HG03442 (cell line): ENCODE measurements at regions not wholly inside any gene's neighbourhood (a gene's known extent, or its start where the extent isn't known, plus 50 kb on each side); places are given as distances from the start of the nearest gene placed in this dataset.

Experiments used
- ATAC-seq: cut with Tn5 transposase; IDR thresholded peaks from one replicate; pipeline ENCODE4 v1.9.1; 2021; ENCODE audit warnings: mild to moderate bottlenecking, moderate library complexity; ENCODE audit not compliant: unreplicated experiment

- ATAC-seq, result no peak
These were observed 146.2 kb downstream of the CRYBB2 start for GRCh38 chr22:25365491-25366261.

GRCh38 chr22:25366408-25366807, 147.0 kb downstream of the CRYBB2 start:
- ATAC-seq, result no peak

GRCh38 chr22:25366876-25367466, 147.5 kb downstream of the CRYBB2 start:
- no peak for ATAC-seq

- no peak for ATAC-seq
These were observed 148.3 kb downstream of the CRYBB2 start for GRCh38 chr22:25367756-25368155.

DNA sequence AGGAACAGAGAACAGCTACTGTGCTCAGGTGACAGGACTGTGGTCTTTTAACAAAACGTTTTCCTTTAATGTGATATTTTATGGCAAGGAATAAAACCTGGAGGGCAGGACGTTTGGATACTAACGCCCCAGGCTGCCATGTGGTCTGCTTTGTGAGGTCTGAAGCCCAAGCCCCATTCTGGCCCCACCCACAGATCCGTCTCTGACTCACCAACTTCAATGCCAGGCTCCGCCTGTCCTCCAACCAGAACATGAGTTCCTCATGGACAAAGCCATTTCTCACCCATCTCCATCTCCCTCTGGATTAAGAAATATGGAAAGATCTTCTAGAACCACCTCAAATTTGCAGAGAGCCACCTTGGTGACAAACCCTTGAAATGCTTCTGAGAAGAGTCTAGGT, 148.8 kb downstream of the CRYBB2 start:
- ATAC-seq, result no peak

DNA sequence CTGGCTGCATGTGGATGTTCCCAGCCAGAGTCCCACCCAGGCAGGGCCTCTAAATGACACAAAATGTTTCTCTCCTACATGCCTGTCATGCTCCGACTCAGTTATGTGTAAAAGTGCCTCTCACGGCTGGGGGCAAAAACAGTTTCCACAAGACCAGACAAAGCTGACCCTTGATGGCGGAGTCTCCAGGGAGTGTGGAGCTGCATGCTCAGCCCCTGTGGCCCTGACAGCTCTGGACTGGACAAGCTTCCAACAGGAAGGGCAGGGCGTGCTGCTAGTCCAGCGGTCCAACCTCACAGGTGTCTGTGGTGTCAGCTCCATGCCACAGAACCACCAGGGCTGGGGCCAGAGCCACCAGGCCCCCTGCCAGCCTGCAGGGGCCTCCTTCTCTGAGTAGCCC, 149.6 kb downstream of the CRYBB2 start:
- ATAC-seq, result no peak

DNA sequence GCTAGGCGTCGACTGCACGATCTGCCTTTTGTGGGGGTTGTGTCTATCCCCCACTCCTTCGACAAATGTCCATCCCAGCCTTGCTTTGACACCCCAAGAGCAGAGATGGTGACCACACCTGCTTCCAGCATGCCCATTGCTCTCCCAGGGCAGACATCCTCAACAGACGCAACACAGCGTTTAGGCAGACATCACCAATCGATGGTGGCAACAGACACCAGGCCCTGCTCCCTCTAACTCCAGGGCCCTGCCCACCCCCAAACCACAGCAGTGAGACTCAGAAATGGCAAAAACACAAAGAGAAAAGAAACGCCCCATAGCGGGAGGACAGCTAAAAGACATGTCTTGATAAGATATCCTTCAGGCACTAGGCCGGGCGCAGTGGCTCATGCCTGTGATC, 150.9 kb downstream of the CRYBB2 start:
- no peak for ATAC-seq

DNA sequence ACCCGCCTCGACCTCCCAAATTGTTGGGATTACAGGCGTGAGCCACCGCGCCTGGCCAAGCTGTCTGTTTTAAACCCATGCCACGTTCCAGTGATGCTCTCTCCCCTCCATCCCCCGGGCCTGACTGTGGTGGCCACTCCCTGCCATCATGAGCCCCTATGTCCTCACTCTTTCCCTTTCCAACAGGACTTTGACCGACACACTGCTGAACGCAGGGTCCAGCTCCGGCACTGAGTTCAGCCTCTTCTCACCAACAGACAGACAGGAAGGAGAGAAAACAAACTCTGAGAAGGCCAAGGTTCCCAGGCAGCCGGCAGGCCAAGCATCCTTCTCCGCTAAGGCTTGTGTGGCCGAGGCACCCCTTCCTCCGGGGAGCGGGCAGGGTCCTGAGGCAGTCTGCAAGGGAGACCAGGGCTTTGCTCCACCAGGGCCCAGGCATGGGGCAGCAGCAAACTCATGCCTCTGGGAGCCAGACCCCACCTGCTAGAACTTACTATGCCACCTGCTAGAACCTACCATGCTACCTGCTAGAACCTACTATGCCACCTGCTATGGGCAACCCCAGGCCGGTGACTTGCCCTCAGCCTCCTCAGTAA, 152.7 kb downstream of the CRYBB2 start:
- no peak for ATAC-seq

- no peak for ATAC-seq
These were observed 154.5 kb downstream of the CRYBB2 start for GRCh38 chr22:25373961-25374360.

DNA sequence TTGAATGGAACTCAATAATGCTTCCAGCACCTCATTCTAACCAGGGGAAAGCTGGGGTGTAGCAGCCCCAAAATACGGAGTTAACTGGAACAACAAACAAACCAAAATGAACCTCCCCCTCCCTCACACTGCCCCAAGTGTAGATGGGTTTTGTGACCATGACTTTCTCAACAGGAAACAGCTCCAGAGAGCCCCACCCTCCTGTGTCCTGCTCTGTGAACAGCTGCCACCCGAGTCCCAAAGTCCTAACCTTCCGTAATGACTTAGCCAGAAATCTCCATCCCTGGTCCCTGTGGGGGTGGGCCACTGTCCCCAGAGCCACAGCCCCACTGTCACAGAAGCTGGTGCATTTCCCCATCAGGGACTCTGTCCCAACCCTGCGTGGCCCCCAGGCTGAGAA, 155.4 kb downstream of the CRYBB2 start:
- ATAC-seq, result no peak

- no peak for ATAC-seq
These were observed 156.2 kb downstream of the CRYBB2 start for GRCh38 chr22:25375683-25376082.

DNA sequence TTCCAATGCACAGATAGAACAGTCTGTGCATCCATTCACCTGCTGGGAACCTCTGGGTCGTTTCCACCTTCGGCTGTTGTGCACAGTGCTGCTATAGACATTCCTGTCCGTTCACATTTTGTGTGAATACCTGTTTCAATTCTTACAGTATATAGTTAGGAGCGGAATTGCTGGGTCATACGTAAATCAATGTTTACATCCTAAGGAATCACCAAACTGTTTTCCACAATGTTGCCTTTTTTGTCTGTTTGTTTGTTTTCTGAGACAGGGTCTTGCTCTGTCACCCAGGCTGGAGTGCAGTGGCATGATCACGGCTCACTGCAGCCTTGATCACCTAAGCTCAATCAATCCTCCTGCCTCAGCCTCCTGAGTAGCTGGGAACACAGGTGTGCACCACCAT, 158.3 kb downstream of the CRYBB2 start:
- no peak for ATAC-seq

- no peak for ATAC-seq
These were observed 160.8 kb downstream of the CRYBB2 start for GRCh38 chr22:25380122-25380747.

- no peak for ATAC-seq
These were observed 163.3 kb downstream of the CRYBB2 start for GRCh38 chr22:25382762-25383161.

- no peak for ATAC-seq
These were observed 163.9 kb downstream of the CRYBB2 start for GRCh38 chr22:25383278-25383820.

DNA sequence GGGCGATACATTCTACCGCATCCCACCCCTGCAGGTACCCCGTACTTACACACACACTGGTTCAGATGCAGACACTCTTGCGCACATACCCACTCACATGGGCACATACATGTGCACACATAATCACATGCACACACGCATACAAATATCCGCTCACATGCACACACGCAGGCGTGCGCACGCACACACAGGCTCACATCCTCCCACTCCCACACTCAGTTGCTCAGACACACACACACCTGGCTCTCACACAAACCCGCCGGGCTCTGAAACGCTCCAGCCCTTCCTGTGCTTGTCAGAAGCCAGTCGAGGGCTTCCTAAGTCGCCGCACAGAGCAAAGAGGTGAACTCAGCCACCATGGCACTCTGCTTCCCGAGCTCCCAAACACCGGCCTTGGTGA, 164.5 kb downstream of the CRYBB2 start:
- ATAC-seq, result no peak

DNA sequence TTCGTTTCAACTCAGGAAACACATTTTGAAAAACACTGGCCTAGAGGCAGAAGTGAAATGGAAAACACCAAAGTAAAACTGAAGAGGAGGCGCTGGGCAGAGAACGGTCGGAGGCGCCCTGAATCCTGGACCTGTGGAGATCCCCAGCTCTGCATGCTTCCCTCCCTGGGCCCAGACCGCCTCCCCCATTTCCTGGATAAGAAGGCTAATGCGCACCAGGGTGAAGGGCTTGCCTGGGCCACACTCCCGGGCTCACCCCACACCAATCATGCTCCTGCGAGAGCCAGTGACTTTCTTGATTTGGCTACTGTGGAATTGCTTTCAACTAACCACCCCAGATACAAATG, 167.1 kb downstream of the CRYBB2 start:
- no peak for ATAC-seq

GRCh38 chr22:25388415-25388814, 169.0 kb downstream of the CRYBB2 start:
- ATAC-seq, result no peak

DNA sequence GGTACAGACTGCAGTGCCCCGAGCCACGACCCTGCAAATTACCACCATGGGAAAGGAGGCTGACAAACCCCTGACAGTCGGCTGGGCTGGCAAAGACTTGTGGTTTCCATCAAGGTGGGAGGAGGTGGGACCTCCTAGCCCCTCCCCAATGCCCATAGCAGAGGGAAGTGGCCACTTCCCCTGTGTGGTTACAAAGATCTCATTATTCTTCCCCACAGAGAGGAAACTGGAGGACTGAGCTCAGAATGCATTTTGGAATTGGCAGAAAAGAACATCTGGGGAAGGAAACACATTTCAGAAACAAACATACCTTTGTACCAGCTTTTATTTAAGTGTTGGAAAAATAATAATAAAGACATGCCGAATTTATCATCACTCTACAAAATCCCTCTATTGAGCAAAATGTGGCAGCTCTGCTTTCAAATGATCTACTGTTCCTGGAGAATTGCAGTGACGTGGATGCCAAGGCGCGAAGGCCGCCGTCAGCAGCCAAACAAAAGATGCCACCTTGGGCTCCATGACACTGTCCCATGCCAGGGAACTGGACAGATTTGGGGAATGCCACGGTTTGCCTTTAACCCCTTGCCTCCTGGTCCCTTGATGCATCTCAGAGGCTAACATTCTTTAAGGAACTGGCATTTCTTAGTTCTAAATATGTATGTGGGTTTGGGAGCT, 169.6 kb downstream of the CRYBB2 start:
- no peak for ATAC-seq

GRCh38 chr22:25389541-25389919, 170.1 kb downstream of the CRYBB2 start:
- ATAC-seq, result no peak
